Heart right ventricle (tissue), 16 donors: ENCODE measurements at regions not wholly inside any gene's neighbourhood (a gene's known extent, or its start where the extent isn't known, plus 50 kb on each side); places are given as distances from the start of the nearest gene placed in this dataset.

ENCODE experiments used
- ATAC-seq, 8 donors: fragments of 200-7000 bp; cut with Tn5 transposase; one replicate each; pipeline ENCODE4 v1.9.1; 2020; ENCODE audit warnings: mild to moderate bottlenecking in 8 of 8, moderate library complexity in 8 of 8, moderate number of reproducible peaks in 1 of 8
- DNase-seq, 2 donors: peaks; one replicate each; pipeline ENCODE4 v3.0.0-alpha.2; 2020
- H3K27ac ChIP-seq, 10 donors: fragments of 200-600 bp; sonication (generic) in 2 of 10; one replicate each; pipeline versions ENCODE4 v1.5.0 to v1.8.0; 2020 to 2022; ENCODE audit warnings: mild to moderate bottlenecking in 3 of 10
- H3K27me3 ChIP-seq, 7 donors: fragments of 200-600 bp; one replicate each; pipeline ENCODE4 v1.8.0; 2021 to 2022; ENCODE audit warnings: mild to moderate bottlenecking in 2 of 7
- H3K36me3 ChIP-seq, 9 donors: fragments of 200-600 bp; sonication (generic) in 1 of 9; one replicate each; pipeline versions ENCODE4 v1.5.0 to v1.8.0; 2020 to 2022; ENCODE audit warnings: mild to moderate bottlenecking in 2 of 9
- H3K4me1 ChIP-seq, 9 donors: fragments of 200-600 bp; sonication (generic) in 1 of 9; one replicate each; pipeline versions ENCODE4 v1.5.0 to v1.8.0; 2020 to 2022; ENCODE audit warnings: mild to moderate bottlenecking in 4 of 9
- H3K4me3 ChIP-seq, 10 donors: fragments of 200-600 bp; sonication (generic) in 2 of 10; one replicate each; pipeline versions ENCODE4 v1.5.0 to v1.8.0; 2020 to 2022; ENCODE audit warnings: mild to moderate bottlenecking in 7 of 10, moderate library complexity in 2 of 10
- H3K9me3 ChIP-seq, 11 donors: fragments of 200-600 bp in 10 of 11; sonication (generic) in 2 of 11; one replicate each; pipeline versions ENCODE4 v1.5.0 to v1.8.0; 2013 to 2022; ENCODE audit warnings: mild to moderate bottlenecking in 2 of 11, control low read depth in 1 of 11, moderate library complexity in 1 of 11
- CTCF ChIP-seq, 9 donors: fragments of 200-600 bp; sonication (generic) in 2 of 9; IDR thresholded peaks; one replicate each; pipeline versions ENCODE4 v1.5.0 to v1.8.0; 2021 to 2022; ENCODE audit warnings: antibody characterized with exemption in 9 of 9, mild to moderate bottlenecking in 5 of 9, moderate library complexity in 1 of 9
- WGBS, 2 donors: extraction: QIAGEN DNeasy Blood & Tissue Kit; methylation state at CpG; one replicate each; pipeline ENCODE4 v1.1.7; 2013; ENCODE audit warnings: inconsistent platforms in 1 of 2; 5-methylcytosine and 5-hydroxymethylcytosine counted together
- intact Hi-C, 10 donors: fragments of 100-400 bp; cut with DNase I; formaldehyde crosslinking; loops; one replicate each; pipeline versions ENCODE4 v1.11.1 to v1.14.2; 2022
- donor health status: Arrhythmogenic right ventricular cardiomyopathy.
- donor health status: ischemic (EF 13 %, LVEDD 7.1; RV severe dilation, severe dysfunction).
- donor health status: healthy with polysubstance abuse.
- donor health status: DM: no; HTN: yes; CAD: no.
- donor health status: DM: no; HTN: no; CAD: no.
- donor health status: ischemic (EF 25% LVEDD 6.9; RV normal size, moderate dysfunction).
- donor health status: ischemic (EF 25% LVEDD 5.7; RV mildly dilated, moderate dysfunction).
- donor health status: healthy.
- donor health status: DM: yes; HTN: yes; CAD: no.
- donor health status: Ischemic cardiomyopathy.
- donor health status: ischemic (EF 35%, LVEDD 5.7; RV mildly dilated, moderate dysfunction).
- donor health status: nonischemic (EF 11% LVEDD 7.7; RV severe dilation, severe dysfunction).
- donor health status: DM: yes; HTN: yes; CAD: no.
- donor health status: PGD.
- donor health status: ischemic (EF 29% LVEDD 5.4; RV normal size, mild dysfunction).
- donor health status: nonischemic (EF 23%, LVEDD 6.1; RV moderate dilation, normal function).

DNA sequence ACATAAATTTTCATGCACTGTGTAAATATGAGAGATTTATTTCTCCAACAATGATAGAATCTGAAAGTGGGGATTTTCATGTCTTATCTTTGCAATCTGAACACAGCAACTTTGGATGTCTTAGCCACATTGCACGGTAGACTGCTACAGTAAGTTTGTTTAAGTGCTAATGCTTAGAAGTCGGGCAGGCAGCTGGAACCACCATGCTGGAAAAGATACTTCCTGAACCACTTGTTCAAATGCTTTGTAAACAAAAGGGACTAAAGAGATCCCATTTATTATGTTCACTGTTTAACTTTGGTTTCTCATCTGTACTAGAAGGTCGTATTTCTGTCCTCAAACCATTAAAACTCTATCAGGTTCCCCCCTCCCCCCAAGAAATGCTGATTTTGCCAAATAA is 555.9 kb upstream of the DIPK2B start:
- WGBS, 2 donors, result 59 to 84% methylated on average over 3 of the region's 3 CpGs
- DNase-seq (no peak), ATAC-seq (no peak)
- peaks cover 0 to 25% (median 0%) of the 10 kb centered on the region in 7 donors for H3K27me3 ChIP-seq
- no peak overlapping the region for H3K4me3 ChIP-seq
- peaks cover 0 to 82% (median 13%) of the 10 kb centered on the region in 9 donors for H3K4me1 ChIP-seq
- no peaks in the 10 kb centered on the region for H3K36me3 ChIP-seq
- H3K9me3 ChIP-seq, result no peaks in the 10 kb centered on the region
- intact Hi-C loops, result no loop called here
- no peak overlapping the region for H3K27ac ChIP-seq
- no peak for TF ChIP-seq CTCF (IDR thresholded peaks at IDR 0.05)

DNA sequence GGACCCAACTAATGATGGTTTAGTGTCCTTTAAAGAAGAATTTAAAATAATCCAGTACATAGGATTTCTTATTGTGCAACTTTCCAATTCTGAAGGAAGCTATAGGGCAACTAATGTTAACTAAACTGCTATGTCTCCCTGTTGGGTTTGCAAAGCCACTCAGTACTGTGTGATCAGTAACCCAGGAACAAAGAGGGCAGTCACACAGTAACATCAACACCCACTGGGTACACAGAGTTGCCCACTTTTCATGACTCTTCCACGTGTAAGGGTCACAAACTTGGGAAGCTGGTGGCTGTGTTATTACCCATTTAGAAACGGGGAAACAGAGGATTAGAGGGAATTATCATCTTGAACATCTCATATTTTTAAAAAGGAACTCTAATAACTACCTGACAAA is 555.0 kb upstream of the DIPK2B start:
- WGBS, 2 donors, result 72 to 80% methylated on average over 2 of the region's 2 CpGs
- no peak for ATAC-seq

DNA sequence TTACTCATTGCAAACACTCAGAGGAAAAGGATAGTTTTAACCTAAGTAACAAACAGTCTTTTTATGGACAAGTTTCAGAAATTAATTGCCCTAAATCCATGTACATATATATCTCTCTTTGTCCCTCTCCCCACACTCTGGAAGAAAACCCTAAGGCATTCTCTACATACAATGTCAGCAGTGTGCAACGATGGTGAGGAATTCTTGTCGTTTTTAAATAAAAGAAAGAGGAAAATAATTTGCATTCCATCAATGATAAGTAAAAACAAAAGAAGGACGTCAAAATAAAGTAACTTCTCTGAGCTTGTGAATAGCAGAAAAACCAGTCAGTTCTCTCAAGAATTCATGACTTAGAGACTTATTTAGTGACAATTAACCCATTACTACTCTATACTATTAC is 550.5 kb upstream of the DIPK2B start:
- Histone ChIP-seq H3K9me3 (no peaks in the 10 kb centered on the region), H3K4me1 (peaks cover 0 to 48% (median 11%) of the 10 kb centered on the region in 9 donors), H3K4me3 (no peak overlapping the region), H3K27me3 (peaks cover 0 to 38% (median 0%) of the 10 kb centered on the region in 7 donors), H3K27ac (peak overlapping the region in 3 of 10 donors; percentile 5 to 72 (median 32)), H3K36me3 (peaks cover 0 to 9% (median 0%) of the 10 kb centered on the region in 9 donors)
- no peak for TF ChIP-seq CTCF (IDR thresholded peaks at IDR 0.05)
- DNase-seq, result no peak
- intact Hi-C loops, result loop anchor here in 2 of 10 donors (5.0 kb wide), 1 partner anchor 429 kb away; no protein-coding TSS in a partner anchor
- no peak for ATAC-seq
- 33 to 45% methylated on average over 3 of the region's 3 CpGs for WGBS, 2 donors

More for the DNA sequence above, 555.0 kb upstream of the DIPK2B start:
- H3K4me1 ChIP-seq, result peaks cover 0 to 74% (median 13%) of the 10 kb centered on the region in 9 donors
- no peak for TF ChIP-seq CTCF (IDR thresholded peaks at IDR 0.05)
- peak overlapping the region in 1 of 10 donors; percentile 22 for H3K27ac ChIP-seq
- DNase-seq, result no peak
- H3K36me3 ChIP-seq, result no peaks in the 10 kb centered on the region
- H3K9me3 ChIP-seq, result no peaks in the 10 kb centered on the region
- peaks cover 0 to 19% (median 0%) of the 10 kb centered on the region in 7 donors for H3K27me3 ChIP-seq
- H3K4me3 ChIP-seq, result no peak overlapping the region
- intact Hi-C loops, result no loop called here

DNA sequence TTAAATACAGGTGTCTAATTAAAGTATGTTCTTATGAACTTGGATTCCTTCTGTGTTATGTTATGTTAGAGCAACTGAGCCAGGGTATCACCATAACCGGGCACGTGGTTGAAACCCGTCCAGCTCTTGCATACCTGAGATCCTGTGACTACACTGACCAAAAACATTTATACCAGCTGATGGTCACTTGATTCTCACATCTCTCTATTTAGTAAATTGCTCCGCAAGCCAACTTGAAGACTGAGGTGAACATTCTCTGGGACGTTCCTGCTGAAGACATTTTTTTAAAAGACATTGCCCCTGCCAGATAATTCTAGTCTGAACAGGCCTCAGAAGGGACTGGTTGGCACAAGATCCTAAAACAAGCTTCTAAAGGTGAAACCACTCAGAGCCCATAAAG is 550.0 kb upstream of the DIPK2B start:
- peak overlapping the region in 5 of 10 donors; percentile 5 to 72 (median 56) for H3K27ac ChIP-seq
- peak in 5 of 8 donors; percentile 42 to 65 (median 56) for ATAC-seq
- 44 to 61% methylated on average over 5 of the region's 5 CpGs for WGBS, 2 donors
- H3K9me3 ChIP-seq, result no peaks in the 10 kb centered on the region
- H3K4me1 ChIP-seq, result peaks cover 0 to 43% (median 11%) of the 10 kb centered on the region in 9 donors
- no peak for TF ChIP-seq CTCF (IDR thresholded peaks at IDR 0.05)
- intact Hi-C loops, result loop anchor here in 2 of 10 donors (5.0 kb wide), 1 partner anchor 428 kb away; no protein-coding TSS in a partner anchor
- peaks cover 0 to 38% (median 0%) of the 10 kb centered on the region in 7 donors for H3K27me3 ChIP-seq
- DNase-seq, result peak in 1 of 2 donors; percentile 25
- H3K4me3 ChIP-seq, result peak overlapping the region in 4 of 10 donors; percentile 33 to 46 (median 42)
- H3K36me3 ChIP-seq, result peaks cover 0 to 14% (median 0%) of the 10 kb centered on the region in 9 donors
